Epithelial cell of esophagus (primary cell): ENCODE measurements at regions not wholly inside any gene's neighbourhood (a gene's known extent, or its start where the extent isn't known, plus 50 kb on each side); places are given as distances from the start of the nearest gene placed in this dataset.
A peak's percentile ranks its signal among the peaks of the same experiment; 100 is the strongest.

Experiments
- DNase-seq: peaks from one replicate; pipeline ENCODE4 v3.0.0; 2010; ENCODE audit warnings: low read depth
- H3K4me3 ChIP-seq: 2 replicates; pipeline ENCODE4 v1.5.1; 2011; ENCODE audit warnings: mild to moderate bottlenecking, low read length, control low read depth
- TF ChIP-seq, protein P1 (sequence below): IDR thresholded peaks from 2 replicates; pipeline ENCODE4 v1.5.1; 2011; ENCODE audit warnings: low read depth, mild to moderate bottlenecking, low read length, control low read depth, inconsistent platforms; ENCODE audit not compliant: insufficient read depth; ENCODE audit errors: missing control alignments

DNA sequence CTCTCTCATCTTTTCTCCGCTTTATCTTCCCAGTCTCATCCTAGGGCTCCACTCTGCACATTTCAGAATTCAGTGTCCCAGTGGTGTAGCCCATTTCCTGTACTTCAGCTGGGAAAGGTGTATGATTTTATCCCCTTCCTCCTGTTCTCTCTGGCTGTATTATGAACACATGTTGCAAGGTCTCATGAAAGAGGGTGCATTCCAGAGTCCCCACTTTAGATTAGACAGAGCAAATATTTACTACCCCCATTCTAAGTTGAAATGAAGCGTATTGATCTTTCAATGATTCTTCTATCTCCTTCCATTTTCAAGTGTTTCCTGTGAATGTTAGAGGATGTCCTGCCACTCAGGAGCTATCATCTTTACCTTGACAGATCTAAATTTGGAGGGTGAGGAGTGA is 123.2 kb downstream of the WIF1 start:
- TF ChIP-seq, protein P1, sequence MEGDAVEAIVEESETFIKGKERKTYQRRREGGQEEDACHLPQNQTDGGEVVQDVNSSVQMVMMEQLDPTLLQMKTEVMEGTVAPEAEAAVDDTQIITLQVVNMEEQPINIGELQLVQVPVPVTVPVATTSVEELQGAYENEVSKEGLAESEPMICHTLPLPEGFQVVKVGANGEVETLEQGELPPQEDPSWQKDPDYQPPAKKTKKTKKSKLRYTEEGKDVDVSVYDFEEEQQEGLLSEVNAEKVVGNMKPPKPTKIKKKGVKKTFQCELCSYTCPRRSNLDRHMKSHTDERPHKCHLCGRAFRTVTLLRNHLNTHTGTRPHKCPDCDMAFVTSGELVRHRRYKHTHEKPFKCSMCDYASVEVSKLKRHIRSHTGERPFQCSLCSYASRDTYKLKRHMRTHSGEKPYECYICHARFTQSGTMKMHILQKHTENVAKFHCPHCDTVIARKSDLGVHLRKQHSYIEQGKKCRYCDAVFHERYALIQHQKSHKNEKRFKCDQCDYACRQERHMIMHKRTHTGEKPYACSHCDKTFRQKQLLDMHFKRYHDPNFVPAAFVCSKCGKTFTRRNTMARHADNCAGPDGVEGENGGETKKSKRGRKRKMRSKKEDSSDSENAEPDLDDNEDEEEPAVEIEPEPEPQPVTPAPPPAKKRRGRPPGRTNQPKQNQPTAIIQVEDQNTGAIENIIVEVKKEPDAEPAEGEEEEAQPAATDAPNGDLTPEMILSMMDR = no peak
- DNase-seq = no peak
- no peak overlapping the region for H3K4me3 ChIP-seq

DNA sequence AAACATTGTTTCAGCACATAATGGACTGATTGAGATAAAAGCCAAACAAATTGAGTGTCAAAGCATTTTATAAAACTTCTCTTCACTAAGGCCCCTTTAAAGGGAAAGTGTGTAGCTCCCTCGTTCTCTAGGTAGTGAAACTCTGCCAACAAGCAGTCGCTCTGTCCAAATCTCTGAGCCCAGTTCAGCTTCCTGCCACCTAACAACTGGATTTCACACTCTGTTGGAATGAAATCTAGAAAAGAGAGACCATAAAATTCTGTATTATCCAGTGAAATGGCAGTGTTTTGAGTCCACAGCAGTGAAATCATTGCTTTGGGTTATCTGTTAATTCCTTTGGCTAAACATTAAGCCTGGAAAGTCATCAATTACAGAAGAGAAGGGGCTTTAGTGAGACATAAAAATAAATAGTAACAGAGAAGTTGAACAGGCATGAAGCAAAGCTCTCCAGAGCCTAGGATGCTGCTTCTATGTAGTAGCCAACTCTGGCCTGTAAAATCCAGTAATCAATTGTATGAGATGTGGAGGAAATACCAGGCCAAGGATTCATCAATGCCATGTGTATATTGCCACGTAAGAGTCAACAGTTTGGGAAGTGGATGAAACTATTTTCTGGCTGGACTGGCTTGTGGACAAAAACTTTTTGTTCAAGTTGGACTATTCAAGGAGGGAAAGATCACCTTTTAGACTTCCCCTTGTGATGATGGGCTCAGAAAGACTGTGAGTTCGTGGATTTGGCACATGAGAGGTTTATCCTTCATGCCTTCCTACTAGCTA is 122.5 kb downstream of the WIF1 start:
- peak; percentile 72 for DNase-seq
- TF ChIP-seq, protein P1 = no peak
- H3K4me3 ChIP-seq = no peak overlapping the region

DNA sequence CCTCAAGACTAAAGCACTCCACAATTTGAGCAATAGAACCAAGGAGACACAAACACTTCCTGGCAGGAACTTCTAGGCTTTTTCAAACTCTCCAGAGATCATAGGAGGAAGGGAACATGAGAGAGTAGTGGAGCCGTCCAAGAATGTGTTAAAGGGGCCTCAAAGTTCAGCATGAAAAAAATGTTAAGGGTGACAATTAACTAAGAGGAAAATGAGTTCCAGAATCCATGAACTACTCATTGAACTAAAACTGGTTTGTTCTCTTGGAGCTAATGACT is 122.0 kb downstream of the WIF1 start:
- no peak for DNase-seq
- no peak overlapping the region for H3K4me3 ChIP-seq
- TF ChIP-seq, protein P1 = no peak
